ENCODE measurements at regions not wholly inside any gene's neighbourhood (a gene's known extent, or its start where the extent isn't known, plus 50 kb on each side); places are given as distances from the start of the nearest gene placed in this dataset.
"Not testable (repeated sequence)": the region's sequence is repeated elsewhere in the genome, so short reads cannot be mapped to it uniquely, and the experiment has no call there.

- TF ChIP-seq CTCF (IDR thresholded peaks at IDR 0.05; ENCODE audit: low read depth, low read length): no peak
- DNase-seq (ENCODE audit: extremely low read depth, low read depth): no peak
These were observed 191.3 kb upstream of the ZNF32 start for GRCh38 chr10:43839973-43840372.

GRCh38 chr10:43834751-43835150 lies 186.1 kb upstream of the ZNF32 start:
- not testable (repeated sequence) for DNase-seq (ENCODE audit: extremely low read depth, low read depth)

GRCh38 chr10:43827853-43828252 lies 179.2 kb upstream of the ZNF32 start:
- no peak for TF ChIP-seq CTCF (IDR thresholded peaks at IDR 0.05; ENCODE audit: low read depth, low read length)
- DNase-seq (ENCODE audit: extremely low read depth, low read depth): no peak

- TF ChIP-seq CTCF (IDR thresholded peaks at IDR 0.05; ENCODE audit: low read depth, low read length): no peak
- no peak for DNase-seq (ENCODE audit: extremely low read depth, low read depth)
These were observed 177.3 kb upstream of the ZNF32 start for GRCh38 chr10:43825984-43826383.

- DNase-seq (ENCODE audit: extremely low read depth, low read depth): no peak
- TF ChIP-seq CTCF (IDR thresholded peaks at IDR 0.05; ENCODE audit: low read depth, low read length): no peak
These were observed 176.7 kb upstream of the ZNF32 start for GRCh38 chr10:43825421-43825820.

GRCh38 chr10:43824934-43825333 lies 176.3 kb upstream of the ZNF32 start:
- peak; percentile 89 for DNase-seq (ENCODE audit: extremely low read depth, low read depth)
- no peak for TF ChIP-seq CTCF (IDR thresholded peaks at IDR 0.05; ENCODE audit: low read depth, low read length)

GRCh38 chr10:43822631-43823580 lies 174.2 kb upstream of the ZNF32 start:
- DNase-seq (ENCODE audit: extremely low read depth, low read depth): no peak
- no peak for TF ChIP-seq CTCF (IDR thresholded peaks at IDR 0.05; ENCODE audit: low read depth, low read length)

- TF ChIP-seq CTCF (IDR thresholded peaks at IDR 0.05; ENCODE audit: low read depth, low read length): no peak
- no peak for DNase-seq (ENCODE audit: extremely low read depth, low read depth)
These were observed 172.4 kb upstream of the ZNF32 start for GRCh38 chr10:43821103-43821502.
